ENCODE measurements at regions not wholly inside any gene's neighbourhood (a gene's known extent, or its start where the extent isn't known, plus 50 kb on each side); places are given as distances from the start of the nearest gene placed in this dataset.

DNA sequence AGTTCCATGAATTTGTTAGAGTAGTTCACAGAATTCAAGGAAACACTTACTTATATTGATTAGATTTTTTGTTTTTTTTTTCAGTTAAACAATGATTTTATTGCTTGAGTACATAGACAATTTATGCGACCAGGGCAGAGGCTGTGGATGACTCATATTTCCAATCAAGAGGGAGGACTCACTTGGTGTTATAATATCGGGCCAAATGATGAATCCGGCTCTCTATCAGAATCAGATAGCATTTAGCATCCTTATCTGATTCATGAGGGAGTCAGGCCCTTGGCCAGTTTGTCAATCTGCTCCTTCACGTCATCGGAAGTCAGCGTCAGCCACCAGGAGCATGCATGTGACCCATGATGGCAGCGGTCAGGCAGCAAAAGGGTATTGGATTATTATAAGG is 82.3 kb upstream of the HUWE1 start:
- no peaks in the 10 kb centered on the region for H3K27me3 ChIP-seq (ENCODE audit: control insufficient read depth, insufficient read depth, low read length)
- intact Hi-C loops (cut with micrococcal nuclease; ENCODE audit: unreplicated experiment) (no loop called here), in situ Hi-C loops (cut with HindIII; ENCODE audit: low pct_unique_long_range_greater_than_20kb, low sequenced_read_pairs) (no loop called here)
- H3K9me3 ChIP-seq (ENCODE audit: control insufficient read depth, insufficient read depth, low read depth, low read length): no peaks in the 10 kb centered on the region
- TF ChIP-seq POLR2AphosphoS5 (IDR thresholded peaks at IDR 0.05; ENCODE audit: low read depth, low read length) (no peak), TCF7L2 (IDR thresholded peaks at IDR 0.05; ENCODE audit: low read depth, low read length) (no peak), CTCF (IDR thresholded peaks at IDR 0.05) (no peak)
- H3K4me3 ChIP-seq (ENCODE audit: low read depth in 2 of 2, low read length in 2 of 2): no peak overlapping the region
- DNase-seq (ENCODE audit: low read depth, low spot score) (no peak), ATAC-seq (no peak)
- no peaks in the 10 kb centered on the region for H3K4me1 ChIP-seq (ENCODE audit: control insufficient read depth, insufficient read depth, low read length)
- no TSS peak for BruUV-seq (replicated peaks)
- ChIA-PET POLR2A (no interaction called here), CTCF (no interaction called here)
- H3K27ac ChIP-seq (ENCODE audit: low read length): no peak overlapping the region
- H3K36me3 ChIP-seq (ENCODE audit: control insufficient read depth, insufficient read depth, low read length): no peaks in the 10 kb centered on the region

DNA sequence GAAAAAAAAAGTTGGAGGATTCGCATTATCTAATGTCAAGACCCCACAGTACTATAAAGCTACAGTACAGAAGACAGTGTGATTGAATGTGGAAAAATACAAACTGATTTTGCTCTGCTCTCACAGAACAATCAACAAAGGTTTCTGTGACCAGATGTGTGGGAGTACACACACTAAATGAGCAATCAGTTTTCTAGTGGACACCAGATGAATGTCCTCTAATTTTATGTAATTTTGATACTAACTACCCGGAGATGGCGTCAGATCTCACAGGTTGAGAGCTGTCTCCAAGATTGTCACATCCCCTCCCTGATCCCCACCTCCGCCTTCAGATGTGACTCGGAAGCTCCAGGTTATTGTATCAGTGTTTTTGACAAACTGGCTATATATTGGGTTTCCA is 81.9 kb upstream of the HUWE1 start:
- ChIA-PET POLR2A (no interaction called here), CTCF (no interaction called here)
- Histone ChIP-seq H3K4me3 (ENCODE audit: low read depth in 2 of 2, low read length in 2 of 2) (no peak overlapping the region), H3K27ac (ENCODE audit: low read length) (no peak overlapping the region), H3K36me3 (ENCODE audit: control insufficient read depth, insufficient read depth, low read length) (no peaks in the 10 kb centered on the region), H3K27me3 (ENCODE audit: control insufficient read depth, insufficient read depth, low read length) (no peaks in the 10 kb centered on the region), H3K4me1 (ENCODE audit: control insufficient read depth, insufficient read depth, low read length) (no peaks in the 10 kb centered on the region), H3K9me3 (ENCODE audit: control insufficient read depth, insufficient read depth, low read depth, low read length) (no peaks in the 10 kb centered on the region)
- no peak for TF ChIP-seq CTCF (IDR thresholded peaks at IDR 0.05)
- TF ChIP-seq TCF7L2 (IDR thresholded peaks at IDR 0.05; ENCODE audit: low read depth, low read length): no peak
- TF ChIP-seq POLR2AphosphoS5 (IDR thresholded peaks at IDR 0.05; ENCODE audit: low read depth, low read length): no peak
- TF ChIP-seq SIN3A (IDR thresholded peaks at IDR 0.05; ENCODE audit: borderline replicate concordance, insufficient read depth, low read depth, low read length): no peak
- TF ChIP-seq REST (IDR thresholded peaks at IDR 0.05; ENCODE audit: insufficient read depth in 1 of 2, low read depth in 2 of 2, low read length in 1 of 2): no peak
- BruUV-seq (replicated peaks): no TSS peak
- DNase-seq (ENCODE audit: low read depth, low spot score): no peak
- no peak for ATAC-seq
- intact Hi-C loops (cut with micrococcal nuclease; ENCODE audit: unreplicated experiment): no loop called here
- in situ Hi-C loops (cut with HindIII; ENCODE audit: low pct_unique_long_range_greater_than_20kb, low sequenced_read_pairs): no loop called here

- in situ Hi-C loops (cut with HindIII; ENCODE audit: low pct_unique_long_range_greater_than_20kb, low sequenced_read_pairs): no loop called here
- Histone ChIP-seq H3K4me1 (ENCODE audit: control insufficient read depth, insufficient read depth, low read length) (no peaks in the 10 kb centered on the region), H3K27ac (ENCODE audit: low read length) (no peak overlapping the region), H3K36me3 (ENCODE audit: control insufficient read depth, insufficient read depth, low read length) (no peaks in the 10 kb centered on the region), H3K4me3 (ENCODE audit: low read depth in 2 of 2, low read length in 2 of 2) (no peak overlapping the region), H3K9me3 (ENCODE audit: control insufficient read depth, insufficient read depth, low read depth, low read length) (no peaks in the 10 kb centered on the region), H3K27me3 (ENCODE audit: control insufficient read depth, insufficient read depth, low read length) (no peaks in the 10 kb centered on the region)
- ChIA-PET CTCF (no interaction called here), POLR2A (no interaction called here)
- intact Hi-C loops (cut with micrococcal nuclease; ENCODE audit: unreplicated experiment): no loop called here
- no TSS peak for BruUV-seq (replicated peaks)
- no peak for TF ChIP-seq REST (IDR thresholded peaks at IDR 0.05; ENCODE audit: insufficient read depth in 1 of 2, low read depth in 2 of 2, low read length in 1 of 2)
- TF ChIP-seq POLR2AphosphoS5 (IDR thresholded peaks at IDR 0.05; ENCODE audit: low read depth, low read length): no peak
- TF ChIP-seq TCF7L2 (IDR thresholded peaks at IDR 0.05; ENCODE audit: low read depth, low read length): no peak
- TF ChIP-seq CTCF (IDR thresholded peaks at IDR 0.05): no peak
- no peak for TF ChIP-seq SIN3A (IDR thresholded peaks at IDR 0.05; ENCODE audit: borderline replicate concordance, insufficient read depth, low read depth, low read length)
- DNase-seq (ENCODE audit: low read depth, low spot score) (no peak), ATAC-seq (no peak)
Measured at GRCh38 chrX:53767544-53767943, 81.0 kb upstream of the HUWE1 start.
